A673 (cell line): ENCODE measurements at regions not wholly inside any gene's neighbourhood (a gene's known extent, or its start where the extent isn't known, plus 50 kb on each side); places are given as distances from the start of the nearest gene placed in this dataset.

Experiments used
- EZH2 ChIP-seq: fragments of 200-600 bp; sonication (generic); IDR thresholded peaks from 2 replicates; pipeline ENCODE4 v1.6.1; 2017; ENCODE audit warnings: borderline replicate concordance, low read depth, mild to moderate bottlenecking, mixed read lengths, antibody characterized with exemption, low read length; ENCODE audit not compliant: poor library complexity, severe bottlenecking
- TF ChIP-seq, protein P1 (sequence below): fragments of 300-800, 200-600 bp; sonication (generic); conservative IDR thresholded peaks from 2 replicates; pipeline ENCODE4 v1.5.1; 2017; ENCODE audit warnings: low read depth, mild to moderate bottlenecking, antibody characterized with exemption, low read length, moderate library complexity, mixed read lengths

DNA sequence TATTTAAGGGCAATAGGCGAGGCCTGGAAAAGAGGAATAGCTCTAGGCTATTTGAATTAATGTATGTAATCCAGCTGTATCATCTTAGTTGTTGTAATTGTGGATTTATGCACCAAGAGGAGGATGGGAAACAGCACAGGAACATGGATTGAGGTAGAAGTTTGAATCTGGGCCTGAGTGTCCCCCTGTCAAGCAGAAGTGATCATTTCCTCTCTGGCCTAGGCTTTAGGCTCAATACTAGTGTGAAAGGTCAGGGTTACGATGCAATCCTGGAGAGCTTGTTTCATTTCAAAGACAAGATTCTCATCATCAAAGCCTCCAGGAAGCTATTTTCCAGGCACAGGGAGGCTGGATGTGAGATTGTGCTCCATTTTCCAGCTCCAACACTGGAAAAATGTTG is 77.9 kb upstream of the HSD17B12 start:
- TF ChIP-seq, protein P1, sequence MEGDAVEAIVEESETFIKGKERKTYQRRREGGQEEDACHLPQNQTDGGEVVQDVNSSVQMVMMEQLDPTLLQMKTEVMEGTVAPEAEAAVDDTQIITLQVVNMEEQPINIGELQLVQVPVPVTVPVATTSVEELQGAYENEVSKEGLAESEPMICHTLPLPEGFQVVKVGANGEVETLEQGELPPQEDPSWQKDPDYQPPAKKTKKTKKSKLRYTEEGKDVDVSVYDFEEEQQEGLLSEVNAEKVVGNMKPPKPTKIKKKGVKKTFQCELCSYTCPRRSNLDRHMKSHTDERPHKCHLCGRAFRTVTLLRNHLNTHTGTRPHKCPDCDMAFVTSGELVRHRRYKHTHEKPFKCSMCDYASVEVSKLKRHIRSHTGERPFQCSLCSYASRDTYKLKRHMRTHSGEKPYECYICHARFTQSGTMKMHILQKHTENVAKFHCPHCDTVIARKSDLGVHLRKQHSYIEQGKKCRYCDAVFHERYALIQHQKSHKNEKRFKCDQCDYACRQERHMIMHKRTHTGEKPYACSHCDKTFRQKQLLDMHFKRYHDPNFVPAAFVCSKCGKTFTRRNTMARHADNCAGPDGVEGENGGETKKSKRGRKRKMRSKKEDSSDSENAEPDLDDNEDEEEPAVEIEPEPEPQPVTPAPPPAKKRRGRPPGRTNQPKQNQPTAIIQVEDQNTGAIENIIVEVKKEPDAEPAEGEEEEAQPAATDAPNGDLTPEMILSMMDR, result no peak
- no peak for TF ChIP-seq EZH2
